Lung (tissue), 11 donors: ENCODE measurements at regions not wholly inside any gene's neighbourhood (a gene's known extent, or its start where the extent isn't known, plus 50 kb on each side); places are given as distances from the start of the nearest gene placed in this dataset.
A peak's percentile ranks its signal among the peaks of the same experiment; 100 is the strongest.

Source experiments
- ATAC-seq: fragments of 200-7000 bp; cut with Tn5 transposase; one replicate; pipeline ENCODE4 v1.9.1; 2020; ENCODE audit warnings: moderate number of reproducible peaks; ENCODE audit not compliant: insufficient read depth, low FRiP score
- DNase-seq, 3 donors: peaks; one replicate each; pipeline ENCODE4 v3.0.0-alpha.2; 2013 to 2017
- H3K27ac ChIP-seq, 2 donors: one replicate each; pipeline ENCODE4 v1.5.1; 2013; ENCODE audit warnings: mild to moderate bottlenecking in 2 of 2, moderate library complexity in 2 of 2, control low read depth in 1 of 2, inconsistent platforms in 1 of 2, low read depth in 1 of 2, low read length in 1 of 2
- H3K27me3 ChIP-seq, 3 donors: one replicate each; pipeline ENCODE4 v1.5.1; 2013; ENCODE audit warnings: low read length in 2 of 3; ENCODE audit not compliant: control insufficient read depth in 3 of 3, insufficient read depth in 3 of 3
- H3K36me3 ChIP-seq, 4 donors: one replicate each; pipeline ENCODE4 v1.5.1; 2013; ENCODE audit warnings: low read length in 4 of 4, mild to moderate bottlenecking in 1 of 4, moderate library complexity in 1 of 4; ENCODE audit not compliant: control insufficient read depth in 4 of 4, insufficient read depth in 4 of 4
- H3K4me1 ChIP-seq, 5 donors: one replicate each; pipeline ENCODE4 v1.5.1; 2013; ENCODE audit warnings: low read length in 5 of 5, mild to moderate bottlenecking in 2 of 5, moderate library complexity in 1 of 5; ENCODE audit not compliant: control insufficient read depth in 5 of 5, insufficient read depth in 5 of 5
- H3K4me3 ChIP-seq: one replicate; pipeline ENCODE4 v1.5.1; 2013; ENCODE audit warnings: mild to moderate bottlenecking, control low read depth, moderate library complexity
- H3K9ac ChIP-seq, 2 donors: one replicate each; pipeline ENCODE4 v1.5.1; 2013; ENCODE audit warnings: low read length in 2 of 2, control low read depth in 1 of 2; ENCODE audit not compliant: insufficient read depth in 1 of 2
- H3K9me3 ChIP-seq, 4 donors: one replicate each; pipeline ENCODE4 v1.5.1; 2013; ENCODE audit warnings: low read length in 3 of 4, mild to moderate bottlenecking in 1 of 4, moderate library complexity in 1 of 4; ENCODE audit not compliant: control insufficient read depth in 4 of 4, insufficient read depth in 3 of 4
- CTCF ChIP-seq: IDR thresholded peaks from 2 replicates; pipeline ENCODE4 v1.5.1; 2012; ENCODE audit warnings: mild to moderate bottlenecking; ENCODE audit errors: control extremely low read depth, extremely low read depth
- WGBS, 2 donors: extraction: QIAGEN DNeasy Blood & Tissue Kit; methylation state at CpG; one replicate each; pipeline ENCODE4 v1.1.7; 2013; 5-methylcytosine and 5-hydroxymethylcytosine counted together
- donor health status: control.
- donor health status: control.
- donor health status: Bipolar disorder and iron deficiency.
- donor health status: healthy.
- donor health status: DM: yes; HTN: yes; CAD: no.

GRCh38 chr2:204129591-204130294 is 193.2 kb downstream of the ICOS start:
- DNase-seq (peak in 1 of 3 donors; percentile 42), ATAC-seq (no peak)
- no peaks in the 10 kb centered on the region for H3K36me3 ChIP-seq
- H3K4me1 ChIP-seq: no peaks in the 10 kb centered on the region
- no peaks in the 10 kb centered on the region for H3K27me3 ChIP-seq
- no peaks in the 10 kb centered on the region for H3K9me3 ChIP-seq
- H3K9ac ChIP-seq: no peak overlapping the region
- WGBS, 2 donors: 88 to 89% methylated on average over 13 of the region's 13 CpGs
- no peak for TF ChIP-seq CTCF
- no peak overlapping the region for H3K4me3 ChIP-seq
- H3K27ac ChIP-seq: no peak overlapping the region

GRCh38 chr2:204131621-204132020 is 195.1 kb downstream of the ICOS start:
- no peaks in the 10 kb centered on the region for H3K27me3 ChIP-seq
- H3K9ac ChIP-seq: no peak overlapping the region
- no peaks in the 10 kb centered on the region for H3K4me1 ChIP-seq
- no peak for TF ChIP-seq CTCF
- no peaks in the 10 kb centered on the region for H3K36me3 ChIP-seq
- ATAC-seq (no peak), DNase-seq (no peak)
- H3K4me3 ChIP-seq: no peak overlapping the region
- no peak overlapping the region for H3K27ac ChIP-seq
- 76 to 80% methylated on average over 1 of the region's 1 CpG for WGBS, 2 donors
- H3K9me3 ChIP-seq: no peaks in the 10 kb centered on the region

- DNase-seq: no peak
- Histone ChIP-seq H3K9ac (no peak overlapping the region), H3K4me3 (no peak overlapping the region), H3K4me1 (peaks cover 0 to 9% (median 0%) of the 10 kb centered on the region in 5 donors), H3K27me3 (no peaks in the 10 kb centered on the region), H3K9me3 (no peaks in the 10 kb centered on the region), H3K36me3 (no peaks in the 10 kb centered on the region), H3K27ac (no peak overlapping the region)
- no peak for TF ChIP-seq CTCF
- 73 to 79% methylated on average over 2 of the region's 2 CpGs for WGBS, 2 donors
- ATAC-seq: no peak
These were observed 196.9 kb downstream of the ICOS start for GRCh38 chr2:204133476-204133875.

GRCh38 chr2:204134421-204134820 is 197.9 kb downstream of the ICOS start:
- Histone ChIP-seq H3K4me1 (peaks cover 0 to 9% (median 0%) of the 10 kb centered on the region in 5 donors), H3K36me3 (no peaks in the 10 kb centered on the region), H3K27me3 (no peaks in the 10 kb centered on the region), H3K9me3 (no peaks in the 10 kb centered on the region), H3K27ac (no peak overlapping the region), H3K4me3 (no peak overlapping the region), H3K9ac (no peak overlapping the region)
- TF ChIP-seq CTCF: no peak
- no peak for DNase-seq
- ATAC-seq: no peak
- 78 to 84% methylated on average over 3 of the region's 3 CpGs for WGBS, 2 donors
